Ovary (tissue), 3 donors: ENCODE measurements at regions not wholly inside any gene's neighbourhood (a gene's known extent, or its start where the extent isn't known, plus 50 kb on each side); places are given as distances from the start of the nearest gene placed in this dataset.

Experiments
- CTCF ChIP-seq, 3 donors: fragments of 450-650 bp in 2 of 3; fragments of 200-600 bp in 1 of 3; IDR thresholded peaks; one replicate each; pipeline versions ENCODE4 v1.5.1 to v1.8.0; 2016 to 2022; ENCODE audit warnings: antibody characterized with exemption in 3 of 3, mild to moderate bottlenecking in 1 of 3
- EP300 ChIP-seq: sonication (generic); formaldehyde crosslinking; IDR thresholded peaks from one replicate; pipeline ENCODE4 v1.6.1; 2017; ENCODE audit warnings: antibody characterized with exemption
- POLR2A ChIP-seq: fragments of 450-650 bp; IDR thresholded peaks from one replicate; pipeline ENCODE4 v1.6.1; 2017; ENCODE audit warnings: antibody characterized with exemption, mild to moderate bottlenecking, moderate library complexity
- donor health status: DM: no; HTN: no; CAD: no.

- TF ChIP-seq CTCF (IDR thresholded peaks at IDR 0.05) (no peak), POLR2A (no peak), EP300 (no peak)
Observed at GRCh38 chrX:19213610-19214152, 91.4 kb upstream of the ADGRG2 start.
